Liver (tissue), 8 donors: ENCODE measurements at regions not wholly inside any gene's neighbourhood (a gene's known extent, or its start where the extent isn't known, plus 50 kb on each side); places are given as distances from the start of the nearest gene placed in this dataset.

Experiments
- DNase-seq: peaks from one replicate; pipeline ENCODE4 v3.0.0-alpha.2; 2017; ENCODE audit warnings: low spot score
- H3K27ac ChIP-seq, 2 donors: one replicate each; pipeline ENCODE4 v1.7.0; 2013; ENCODE audit warnings: inconsistent platforms in 2 of 2, low read length in 2 of 2, control low read depth in 1 of 2, low read depth in 1 of 2, mild to moderate bottlenecking in 1 of 2
- H3K27me3 ChIP-seq, 4 donors: one replicate each; pipeline versions ENCODE4 v1.6.1 to v1.7.0; 2013; ENCODE audit warnings: low read length in 3 of 4, inconsistent platforms in 1 of 4, mild to moderate bottlenecking in 1 of 4, moderate library complexity in 1 of 4; ENCODE audit not compliant: control insufficient read depth in 4 of 4, insufficient read depth in 4 of 4
- H3K36me3 ChIP-seq, 4 donors: one replicate each; pipeline versions ENCODE4 v1.6.1 to v1.7.0; 2013; ENCODE audit warnings: low read length in 3 of 4, mild to moderate bottlenecking in 3 of 4, low read depth in 1 of 4, moderate library complexity in 1 of 4; ENCODE audit not compliant: control insufficient read depth in 4 of 4, insufficient read depth in 3 of 4
- H3K4me1 ChIP-seq, 4 donors: one replicate each; pipeline versions ENCODE4 v1.6.1 to v1.7.0; 2013; ENCODE audit warnings: low read length in 3 of 4, mild to moderate bottlenecking in 3 of 4, moderate library complexity in 1 of 4; ENCODE audit not compliant: control insufficient read depth in 4 of 4, insufficient read depth in 4 of 4
- H3K4me3 ChIP-seq, 3 donors: one replicate each; pipeline versions ENCODE4 v1.6.1 to v1.7.0; 2013; ENCODE audit warnings: low read length in 3 of 3, control low read depth in 1 of 3, low read depth in 1 of 3, mild to moderate bottlenecking in 1 of 3
- H3K9ac ChIP-seq, 2 donors: one replicate each; pipeline ENCODE4 v1.7.0; 2013; ENCODE audit warnings: low read length in 2 of 2, mild to moderate bottlenecking in 2 of 2, moderate library complexity in 2 of 2, control low read depth in 1 of 2, low read depth in 1 of 2
- H3K9me3 ChIP-seq, 4 donors: one replicate each; pipeline versions ENCODE4 v1.6.1 to v1.7.0; 2013; ENCODE audit warnings: low read length in 3 of 4; ENCODE audit not compliant: control insufficient read depth in 4 of 4
- ATF3 ChIP-seq: IDR thresholded peaks from 2 replicates; pipeline ENCODE4 v1.6.1; 2016; ENCODE audit warnings: antibody characterized with exemption
- EGR1 ChIP-seq, 2 donors: IDR thresholded peaks; 2 replicates each; pipeline ENCODE4 v1.6.1; 2016 to 2018; ENCODE audit warnings: antibody characterized with exemption in 2 of 2, low read depth in 2 of 2
- FOXA1 ChIP-seq: IDR thresholded peaks from 2 replicates; pipeline ENCODE4 v1.6.1; 2016; ENCODE audit warnings: antibody characterized with exemption
- FOXA2 ChIP-seq: IDR thresholded peaks from 2 replicates; pipeline ENCODE4 v1.6.1; 2016; ENCODE audit warnings: antibody characterized with exemption
- HNF4A ChIP-seq, 2 donors: conservative IDR thresholded peaks; 2 replicates each; pipeline ENCODE4 v1.6.1; 2016; ENCODE audit warnings: antibody characterized with exemption in 2 of 2, mild to moderate bottlenecking in 2 of 2
- HNF4G ChIP-seq: IDR thresholded peaks from 2 replicates; pipeline ENCODE4 v1.6.1; 2016; ENCODE audit warnings: antibody characterized with exemption
- JUND ChIP-seq, 2 donors: IDR thresholded peaks; 2 replicates each; pipeline ENCODE4 v1.6.1; 2016; ENCODE audit warnings: antibody characterized with exemption in 2 of 2
- MAX ChIP-seq: IDR thresholded peaks from 2 replicates; pipeline ENCODE4 v1.6.1; 2016; ENCODE audit warnings: antibody characterized with exemption
- RAD21 ChIP-seq, 2 donors: IDR thresholded peaks; 2 replicates each; pipeline ENCODE4 v1.6.1; 2016; ENCODE audit warnings: antibody characterized with exemption in 2 of 2, mild to moderate bottlenecking in 2 of 2
- REST ChIP-seq: IDR thresholded peaks from 2 replicates; pipeline ENCODE4 v1.6.1; 2016; ENCODE audit warnings: antibody characterized with exemption, mild to moderate bottlenecking
- RXRA ChIP-seq, 2 donors: IDR thresholded peaks; 2 replicates each; pipeline ENCODE4 v1.6.1; 2017 to 2018; ENCODE audit warnings: antibody characterized with exemption in 2 of 2, mild to moderate bottlenecking in 1 of 2
- YY1 ChIP-seq: IDR thresholded peaks from 2 replicates; pipeline ENCODE4 v1.6.1; 2016; ENCODE audit warnings: antibody characterized with exemption, mild to moderate bottlenecking
- WGBS: extraction: QIAGEN DNeasy Blood & Tissue Kit; methylation state at CpG from one replicate; pipeline ENCODE4 v1.1.7; 2013; 5-methylcytosine and 5-hydroxymethylcytosine counted together
- TF ChIP-seq, protein P1 (sequence below): fragments of 150-350 bp; IDR thresholded peaks from 2 replicates; pipeline ENCODE4 v1.5.1; 2017; ENCODE audit warnings: improper control_type of control experiment, low read depth, low read length; ENCODE audit not compliant: missing input control
- donor health status: healthy.
- donor health status: healthy.
- donor health status: healthy.
- donor health status: healthy.
- donor health status: healthy.

GRCh38 chr6:18613319-18613925 is 226.3 kb downstream of the RNF144B start:
- no peak overlapping the region for H3K4me3 ChIP-seq
- TF ChIP-seq FOXA1 (no peak), MAX (no peak), JUND (IDR thresholded peaks at IDR 0.05) (no peak), HNF4G (no peak), RAD21 (IDR thresholded peaks at IDR 0.05) (no peak), EGR1 (IDR thresholded peaks at IDR 0.05; ENCODE audit: low read depth in 2 of 2) (no peak)
- TF ChIP-seq, protein P1, sequence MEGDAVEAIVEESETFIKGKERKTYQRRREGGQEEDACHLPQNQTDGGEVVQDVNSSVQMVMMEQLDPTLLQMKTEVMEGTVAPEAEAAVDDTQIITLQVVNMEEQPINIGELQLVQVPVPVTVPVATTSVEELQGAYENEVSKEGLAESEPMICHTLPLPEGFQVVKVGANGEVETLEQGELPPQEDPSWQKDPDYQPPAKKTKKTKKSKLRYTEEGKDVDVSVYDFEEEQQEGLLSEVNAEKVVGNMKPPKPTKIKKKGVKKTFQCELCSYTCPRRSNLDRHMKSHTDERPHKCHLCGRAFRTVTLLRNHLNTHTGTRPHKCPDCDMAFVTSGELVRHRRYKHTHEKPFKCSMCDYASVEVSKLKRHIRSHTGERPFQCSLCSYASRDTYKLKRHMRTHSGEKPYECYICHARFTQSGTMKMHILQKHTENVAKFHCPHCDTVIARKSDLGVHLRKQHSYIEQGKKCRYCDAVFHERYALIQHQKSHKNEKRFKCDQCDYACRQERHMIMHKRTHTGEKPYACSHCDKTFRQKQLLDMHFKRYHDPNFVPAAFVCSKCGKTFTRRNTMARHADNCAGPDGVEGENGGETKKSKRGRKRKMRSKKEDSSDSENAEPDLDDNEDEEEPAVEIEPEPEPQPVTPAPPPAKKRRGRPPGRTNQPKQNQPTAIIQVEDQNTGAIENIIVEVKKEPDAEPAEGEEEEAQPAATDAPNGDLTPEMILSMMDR: no peak
- H3K27ac ChIP-seq: no peak overlapping the region
- no peak overlapping the region for H3K9ac ChIP-seq
- peaks cover 0 to 5% (median 2%) of the 10 kb centered on the region in 4 donors for H3K4me1 ChIP-seq
- no peaks in the 10 kb centered on the region for H3K36me3 ChIP-seq
- 78% methylated on average over 4 of the region's 4 CpGs for WGBS
- peaks cover 0 to 3% (median 0%) of the 10 kb centered on the region in 4 donors for H3K9me3 ChIP-seq
- DNase-seq: no peak
- no peaks in the 10 kb centered on the region for H3K27me3 ChIP-seq

- Histone ChIP-seq H3K9me3 (no peaks in the 10 kb centered on the region), H3K4me1 (no peaks in the 10 kb centered on the region), H3K36me3 (no peaks in the 10 kb centered on the region), H3K27ac (no peak overlapping the region), H3K9ac (no peak overlapping the region), H3K27me3 (no peaks in the 10 kb centered on the region), H3K4me3 (no peak overlapping the region)
- WGBS: 76% methylated on average over 3 of the region's 3 CpGs
- no peak for TF ChIP-seq JUND (IDR thresholded peaks at IDR 0.05)
- TF ChIP-seq EGR1 (IDR thresholded peaks at IDR 0.05; ENCODE audit: low read depth in 2 of 2): no peak
- TF ChIP-seq MAX: no peak
- TF ChIP-seq HNF4A (conservative IDR thresholded peaks at IDR 0.05): no peak
- TF ChIP-seq RXRA (IDR thresholded peaks at IDR 0.05): no peak
- TF ChIP-seq REST: no peak
- TF ChIP-seq FOXA2: no peak
- TF ChIP-seq YY1: no peak
- no peak for TF ChIP-seq RAD21 (IDR thresholded peaks at IDR 0.05)
- no peak for TF ChIP-seq ATF3
- DNase-seq: no peak
Measured at GRCh38 chr6:18629571-18629970, 242.4 kb downstream of the RNF144B start.
